ENCODE measurements at regions not wholly inside any gene's neighbourhood (a gene's known extent, or its start where the extent isn't known, plus 50 kb on each side); places are given as distances from the start of the nearest gene placed in this dataset.

DNA sequence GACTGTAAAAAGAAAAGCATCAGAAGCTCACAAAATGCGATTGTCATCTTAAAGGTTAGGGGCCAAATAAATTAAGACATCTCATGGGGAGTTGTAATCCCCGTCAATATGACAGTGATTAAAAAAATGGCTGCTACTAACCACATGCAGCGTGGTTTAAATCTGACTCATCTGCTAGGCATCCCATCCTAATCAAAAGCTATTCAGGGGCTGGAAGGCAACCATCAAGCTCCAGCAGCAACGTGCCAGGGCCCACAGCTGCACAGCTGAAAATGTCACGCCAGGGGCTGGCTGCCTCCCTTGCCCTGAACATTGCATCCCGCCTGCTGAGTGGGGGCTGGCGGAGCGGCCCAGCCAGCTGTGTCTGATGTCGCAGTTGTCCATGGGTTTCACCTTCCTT lies 66.3 kb upstream of the FRMD4A start:
- Histone ChIP-seq H3K14ac (ENCODE audit: insufficient read length) (no peak overlapping the region), H3K4ac (replicated peaks; ENCODE audit: insufficient read length, low read depth, low read length) (no peak overlapping the region), H3K9me3 (ENCODE audit: insufficient read depth in 2 of 2, low read depth in 1 of 2, low read length in 1 of 2) (no peaks in the 10 kb centered on the region), H3K9ac (replicated peaks in 1 of 4; ENCODE audit: extremely low read depth in 1 of 4, low read depth in 3 of 4, low read length in 3 of 4) (no peak overlapping the region), H4K91ac (replicated peaks; ENCODE audit: insufficient read length, low read length) (no peak overlapping the region), H3K36me3 (ENCODE audit: control insufficient read depth in 2 of 4, insufficient read depth in 4 of 4, low read length in 3 of 4) (no peaks in the 10 kb centered on the region), H3K23ac (ENCODE audit: insufficient read length) (no peak overlapping the region), H4K5ac (ENCODE audit: insufficient read length, low read depth, low read length) (no peak overlapping the region), H3K56ac (replicated peaks; ENCODE audit: insufficient read length, low read depth, low read length) (no peak overlapping the region), H3K79me1 (ENCODE audit: low read depth, low read length) (no peaks in the 10 kb centered on the region), H2BK5ac (ENCODE audit: low read depth, low read length) (no peak overlapping the region), H3K27me3 (replicated peaks in 1 of 4; ENCODE audit: control insufficient read depth in 3 of 4, extremely low read depth in 1 of 4, insufficient read depth in 3 of 4, low read length in 3 of 4) (no peaks in the 10 kb centered on the region), H3K79me2 (ENCODE audit: control insufficient read depth in 1 of 2, insufficient read depth in 2 of 2, low read length in 2 of 2) (no peaks in the 10 kb centered on the region), H2AFZ (ENCODE audit: low read length) (no peak overlapping the region), H2BK120ac (replicated peaks; ENCODE audit: low read depth, low read length) (no peak overlapping the region), H3K23me2 (ENCODE audit: low read depth, low read length) (no peaks in the 10 kb centered on the region), H2BK20ac (ENCODE audit: low read length) (no peak overlapping the region), H4K8ac (ENCODE audit: extremely low read depth, insufficient read depth, low read length) (no peak overlapping the region), H4K20me1 (replicated peaks in 1 of 2; ENCODE audit: control insufficient read depth in 1 of 2, insufficient read depth in 2 of 2, low read length in 2 of 2) (no peaks in the 10 kb centered on the region), H3K4me2 (ENCODE audit: insufficient read depth in 1 of 2, low read depth in 2 of 2, low read length in 2 of 2) (no peak overlapping the region), H3K4me3 (ENCODE audit: extremely low read depth in 1 of 4, insufficient read depth in 2 of 4, low read depth in 3 of 4, low read length in 4 of 4) (no peak overlapping the region), H3K27ac (ENCODE audit: low read depth, low read length) (no peak overlapping the region), H3K4me1 (replicated peaks in 1 of 4; ENCODE audit: control insufficient read depth in 3 of 4, insufficient read depth in 4 of 4, low read length in 3 of 4) (peaks cover 0 to 6% (median under 1%) of the 10 kb centered on the region in 4 experiments; a peak in 4 of 7 replicates), H3K18ac (ENCODE audit: extremely low read depth, low read length) (no peak overlapping the region), H2AK5ac (ENCODE audit: low read depth, low read length) (no peak overlapping the region), H2BK12ac (ENCODE audit: low read depth, low read length) (no peak overlapping the region), H2BK15ac (ENCODE audit: low read length) (no peak overlapping the region; the same call in 1 of the 2 replicates)
- TF ChIP-seq, protein P1, sequence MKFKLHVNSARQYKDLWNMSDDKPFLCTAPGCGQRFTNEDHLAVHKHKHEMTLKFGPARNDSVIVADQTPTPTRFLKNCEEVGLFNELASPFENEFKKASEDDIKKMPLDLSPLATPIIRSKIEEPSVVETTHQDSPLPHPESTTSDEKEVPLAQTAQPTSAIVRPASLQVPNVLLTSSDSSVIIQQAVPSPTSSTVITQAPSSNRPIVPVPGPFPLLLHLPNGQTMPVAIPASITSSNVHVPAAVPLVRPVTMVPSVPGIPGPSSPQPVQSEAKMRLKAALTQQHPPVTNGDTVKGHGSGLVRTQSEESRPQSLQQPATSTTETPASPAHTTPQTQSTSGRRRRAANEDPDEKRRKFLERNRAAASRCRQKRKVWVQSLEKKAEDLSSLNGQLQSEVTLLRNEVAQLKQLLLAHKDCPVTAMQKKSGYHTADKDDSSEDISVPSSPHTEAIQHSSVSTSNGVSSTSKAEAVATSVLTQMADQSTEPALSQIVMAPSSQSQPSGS (IDR thresholded peaks at IDR 0.05; ENCODE audit: low read length), result no peak
- TF ChIP-seq, protein P2, sequence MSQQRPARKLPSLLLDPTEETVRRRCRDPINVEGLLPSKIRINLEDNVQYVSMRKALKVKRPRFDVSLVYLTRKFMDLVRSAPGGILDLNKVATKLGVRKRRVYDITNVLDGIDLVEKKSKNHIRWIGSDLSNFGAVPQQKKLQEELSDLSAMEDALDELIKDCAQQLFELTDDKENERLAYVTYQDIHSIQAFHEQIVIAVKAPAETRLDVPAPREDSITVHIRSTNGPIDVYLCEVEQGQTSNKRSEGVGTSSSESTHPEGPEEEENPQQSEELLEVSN (IDR thresholded peaks at IDR 0.05), result no peak
- peak; percentile 10; the same call in 1 of the 2 replicates for TF ChIP-seq JUND (IDR thresholded peaks at IDR 0.05; ENCODE audit: low read length)
- DNase-seq (ENCODE audit: low read depth in 1 of 2, low spot score in 2 of 2) (peak in 1 of 2 experiments; percentile 17), FAIRE-seq (no peak)
- ChIA-PET CTCF (ENCODE audit: partially characterized antibody) (interaction anchor here (0.7 to 2.5 kb wide), 27 partner anchors 8 to 197 kb away, joined by 3 to 14 read pairs (median 5); no protein-coding TSS in a partner anchor), POLR2A (ENCODE audit: partially characterized antibody) (no interaction called here)
- WGBS, 2 experiments (ENCODE audit: extremely low coverage in 1 of 2, insufficient coverage in 1 of 2, insufficient read length in 1 of 2, insufficient replicate concordance in 2 of 2, low coverage in 1 of 2, low lambda C conversion rate in 2 of 2, missing lambda C conversion rate in 1 of 2), result 93% methylated on average over 9 of the region's 9 CpGs; no CpG with 5 or more reads in 1 of the 2 experiments

Measured in H1 (cell line).